ENCODE measurements at regions not wholly inside any gene's neighbourhood (a gene's known extent, or its start where the extent isn't known, plus 50 kb on each side); places are given as distances from the start of the nearest gene placed in this dataset.
A peak's percentile ranks its signal among the peaks of the same experiment; 100 is the strongest.

GRCh38 chr10:43955978-43956377 is 307.3 kb upstream of the ZNF32 start:
- no peak for TF ChIP-seq CTCF (IDR thresholded peaks at IDR 0.05; ENCODE audit: insufficient read depth, low read length, severe bottlenecking)
- H3K4me3 ChIP-seq (ENCODE audit: low read depth, low read length), result no peak overlapping the region
- H3K27me3 ChIP-seq (ENCODE audit: control insufficient read depth, insufficient read depth, low read length), result no peaks in the 10 kb centered on the region
- no peaks in the 10 kb centered on the region for H3K36me3 ChIP-seq (ENCODE audit: control insufficient read depth, insufficient read depth, low read length)
- DNase-seq (ENCODE audit: low read depth) (no peak), FAIRE-seq (no peak)

GRCh38 chr10:43955002-43955596 is 306.4 kb upstream of the ZNF32 start:
- no peak overlapping the region for H3K4me3 ChIP-seq (ENCODE audit: low read depth, low read length)
- TF ChIP-seq CTCF (IDR thresholded peaks at IDR 0.05; ENCODE audit: insufficient read depth, low read length, severe bottlenecking), result no peak
- FAIRE-seq, result peak; percentile 36
- no peaks in the 10 kb centered on the region for H3K36me3 ChIP-seq (ENCODE audit: control insufficient read depth, insufficient read depth, low read length)
- no peak for DNase-seq (ENCODE audit: low read depth)
- H3K27me3 ChIP-seq (ENCODE audit: control insufficient read depth, insufficient read depth, low read length), result no peaks in the 10 kb centered on the region

GRCh38 chr10:43953672-43954071 is 305.0 kb upstream of the ZNF32 start:
- no peak for DNase-seq (ENCODE audit: low read depth)
- Histone ChIP-seq H3K4me3 (ENCODE audit: low read depth, low read length) (no peak overlapping the region), H3K27me3 (ENCODE audit: control insufficient read depth, insufficient read depth, low read length) (no peaks in the 10 kb centered on the region), H3K36me3 (ENCODE audit: control insufficient read depth, insufficient read depth, low read length) (no peaks in the 10 kb centered on the region)
- no peak for TF ChIP-seq CTCF (IDR thresholded peaks at IDR 0.05; ENCODE audit: insufficient read depth, low read length, severe bottlenecking)
- FAIRE-seq, result no peak

GRCh38 chr10:43952760-43953159 is 304.1 kb upstream of the ZNF32 start:
- no peaks in the 10 kb centered on the region for H3K36me3 ChIP-seq (ENCODE audit: control insufficient read depth, insufficient read depth, low read length)
- no peak for TF ChIP-seq CTCF (IDR thresholded peaks at IDR 0.05; ENCODE audit: insufficient read depth, low read length, severe bottlenecking)
- no peaks in the 10 kb centered on the region for H3K27me3 ChIP-seq (ENCODE audit: control insufficient read depth, insufficient read depth, low read length)
- H3K4me3 ChIP-seq (ENCODE audit: low read depth, low read length), result no peak overlapping the region
- no peak for FAIRE-seq
- DNase-seq (ENCODE audit: low read depth), result no peak

GRCh38 chr10:43949351-43949750 is 300.7 kb upstream of the ZNF32 start:
- Histone ChIP-seq H3K4me3 (ENCODE audit: low read depth, low read length) (no peak overlapping the region), H3K27me3 (ENCODE audit: control insufficient read depth, insufficient read depth, low read length) (no peaks in the 10 kb centered on the region), H3K36me3 (ENCODE audit: control insufficient read depth, insufficient read depth, low read length) (no peaks in the 10 kb centered on the region)
- DNase-seq (ENCODE audit: low read depth), result no peak
- no peak for TF ChIP-seq CTCF (IDR thresholded peaks at IDR 0.05; ENCODE audit: insufficient read depth, low read length, severe bottlenecking)
- FAIRE-seq, result no peak

- FAIRE-seq, result peak; percentile 36
- DNase-seq (ENCODE audit: low read depth), result no peak
- no peak for TF ChIP-seq CTCF (IDR thresholded peaks at IDR 0.05; ENCODE audit: insufficient read depth, low read length, severe bottlenecking)
- Histone ChIP-seq H3K36me3 (ENCODE audit: control insufficient read depth, insufficient read depth, low read length) (no peaks in the 10 kb centered on the region), H3K4me3 (ENCODE audit: low read depth, low read length) (no peak overlapping the region), H3K27me3 (ENCODE audit: control insufficient read depth, insufficient read depth, low read length) (no peaks in the 10 kb centered on the region)
These were observed 297.8 kb upstream of the ZNF32 start for GRCh38 chr10:43946445-43946844.

Data from bronchial epithelial cell (primary cell).